Endothelial cell (in vitro differentiated cells): ENCODE measurements at regions not wholly inside any gene's neighbourhood (a gene's known extent, or its start where the extent isn't known, plus 50 kb on each side); places are given as distances from the start of the nearest gene placed in this dataset.

Source experiments
- DNase-seq: peaks from one replicate; pipeline ENCODE4 v3.0.0; 2021; ENCODE audit warnings: low spot score
- H3K27ac Mint-ChIP-seq: one replicate; pipeline ENCODE4 v1.8.0; 2021; ENCODE audit warnings: mixed read lengths, inconsistent platforms; ENCODE audit not compliant: unreplicated experiment
- H3K27me3 Mint-ChIP-seq: one replicate; pipeline ENCODE4 v1.8.0; 2021; ENCODE audit warnings: mild to moderate bottlenecking, moderate library complexity, mixed read lengths, inconsistent platforms; ENCODE audit not compliant: unreplicated experiment
- H3K36me3 Mint-ChIP-seq: one replicate; pipeline ENCODE4 v1.8.0; 2021; ENCODE audit warnings: mild to moderate bottlenecking, low read depth, mixed read lengths, inconsistent platforms; ENCODE audit not compliant: unreplicated experiment
- H3K4me1 Mint-ChIP-seq: one replicate; pipeline ENCODE4 v1.8.0; 2021; ENCODE audit warnings: mild to moderate bottlenecking, mixed read lengths, inconsistent platforms; ENCODE audit not compliant: unreplicated experiment
- H3K4me3 Mint-ChIP-seq: one replicate; pipeline ENCODE4 v1.8.0; 2021; ENCODE audit warnings: mild to moderate bottlenecking, mixed read lengths, inconsistent platforms; ENCODE audit not compliant: unreplicated experiment
- H3K9me3 Mint-ChIP-seq: one replicate; pipeline ENCODE4 v1.8.0; 2021; ENCODE audit warnings: mixed read lengths, inconsistent platforms; ENCODE audit not compliant: unreplicated experiment
- TF ChIP-seq, protein P1 (sequence below): fragments of 200-600 bp; sonication (generic); IDR thresholded peaks from one replicate; pipeline ENCODE4 v1.5.0; 2021; ENCODE audit warnings: antibody characterized with exemption; ENCODE audit not compliant: unreplicated experiment

DNA sequence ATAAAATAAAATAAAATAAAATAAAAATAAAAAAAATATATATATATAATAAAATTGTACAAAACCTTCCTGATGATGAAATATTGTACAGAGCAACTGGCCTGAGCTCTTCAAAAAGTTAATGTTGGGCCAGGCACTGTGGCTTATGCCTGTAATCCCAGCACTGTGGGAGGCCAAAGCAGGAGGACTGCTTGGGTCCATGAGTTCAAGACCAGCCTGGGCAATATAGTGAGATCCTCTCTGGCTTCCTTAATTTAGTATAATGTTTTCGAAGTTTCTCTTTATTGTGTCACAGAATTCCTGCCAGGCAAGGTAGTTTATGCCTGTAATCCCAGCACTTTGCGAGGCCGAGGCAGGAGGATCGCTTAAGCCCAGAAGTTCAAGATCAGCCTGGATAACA lies 113.9 kb upstream of the SALL4 start:
- Mint-ChIP-seq H3K4me1 (no peaks in the 10 kb centered on the region), H3K36me3 (no peaks in the 10 kb centered on the region), H3K27me3 (peaks cover 4% of the 10 kb centered on the region), H3K9me3 (no peaks in the 10 kb centered on the region), H3K4me3 (no peak overlapping the region), H3K27ac (no peak overlapping the region)
- DNase-seq = no peak
- TF ChIP-seq, protein P1, sequence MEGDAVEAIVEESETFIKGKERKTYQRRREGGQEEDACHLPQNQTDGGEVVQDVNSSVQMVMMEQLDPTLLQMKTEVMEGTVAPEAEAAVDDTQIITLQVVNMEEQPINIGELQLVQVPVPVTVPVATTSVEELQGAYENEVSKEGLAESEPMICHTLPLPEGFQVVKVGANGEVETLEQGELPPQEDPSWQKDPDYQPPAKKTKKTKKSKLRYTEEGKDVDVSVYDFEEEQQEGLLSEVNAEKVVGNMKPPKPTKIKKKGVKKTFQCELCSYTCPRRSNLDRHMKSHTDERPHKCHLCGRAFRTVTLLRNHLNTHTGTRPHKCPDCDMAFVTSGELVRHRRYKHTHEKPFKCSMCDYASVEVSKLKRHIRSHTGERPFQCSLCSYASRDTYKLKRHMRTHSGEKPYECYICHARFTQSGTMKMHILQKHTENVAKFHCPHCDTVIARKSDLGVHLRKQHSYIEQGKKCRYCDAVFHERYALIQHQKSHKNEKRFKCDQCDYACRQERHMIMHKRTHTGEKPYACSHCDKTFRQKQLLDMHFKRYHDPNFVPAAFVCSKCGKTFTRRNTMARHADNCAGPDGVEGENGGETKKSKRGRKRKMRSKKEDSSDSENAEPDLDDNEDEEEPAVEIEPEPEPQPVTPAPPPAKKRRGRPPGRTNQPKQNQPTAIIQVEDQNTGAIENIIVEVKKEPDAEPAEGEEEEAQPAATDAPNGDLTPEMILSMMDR = no peak

DNA sequence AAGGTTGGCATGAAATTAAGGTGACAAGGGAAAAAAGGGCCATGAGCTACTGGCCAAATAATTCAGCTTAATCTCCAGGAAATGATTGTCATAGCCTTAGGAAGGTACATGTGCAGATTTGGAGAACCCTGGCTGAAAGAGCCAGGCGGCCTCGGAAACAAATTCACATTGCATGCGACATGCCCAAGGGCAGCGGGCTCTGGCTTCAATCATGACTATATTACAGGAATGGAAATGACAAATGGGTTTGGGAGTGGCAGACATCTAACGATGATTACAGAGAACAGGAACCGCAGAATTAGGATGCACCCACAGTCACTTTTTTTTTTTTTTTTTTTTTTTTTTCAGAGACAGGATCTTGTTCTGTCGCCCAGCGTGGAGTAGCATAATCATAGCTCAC lies 112.4 kb upstream of the SALL4 start:
- H3K36me3 Mint-ChIP-seq = no peaks in the 10 kb centered on the region
- peaks cover 4% of the 10 kb centered on the region for H3K27me3 Mint-ChIP-seq
- no peak overlapping the region for H3K27ac Mint-ChIP-seq
- no peak overlapping the region for H3K4me3 Mint-ChIP-seq
- peaks cover 10% of the 10 kb centered on the region for H3K4me1 Mint-ChIP-seq
- TF ChIP-seq, protein P1 = no peak
- DNase-seq = no peak
- H3K9me3 Mint-ChIP-seq = no peaks in the 10 kb centered on the region

DNA sequence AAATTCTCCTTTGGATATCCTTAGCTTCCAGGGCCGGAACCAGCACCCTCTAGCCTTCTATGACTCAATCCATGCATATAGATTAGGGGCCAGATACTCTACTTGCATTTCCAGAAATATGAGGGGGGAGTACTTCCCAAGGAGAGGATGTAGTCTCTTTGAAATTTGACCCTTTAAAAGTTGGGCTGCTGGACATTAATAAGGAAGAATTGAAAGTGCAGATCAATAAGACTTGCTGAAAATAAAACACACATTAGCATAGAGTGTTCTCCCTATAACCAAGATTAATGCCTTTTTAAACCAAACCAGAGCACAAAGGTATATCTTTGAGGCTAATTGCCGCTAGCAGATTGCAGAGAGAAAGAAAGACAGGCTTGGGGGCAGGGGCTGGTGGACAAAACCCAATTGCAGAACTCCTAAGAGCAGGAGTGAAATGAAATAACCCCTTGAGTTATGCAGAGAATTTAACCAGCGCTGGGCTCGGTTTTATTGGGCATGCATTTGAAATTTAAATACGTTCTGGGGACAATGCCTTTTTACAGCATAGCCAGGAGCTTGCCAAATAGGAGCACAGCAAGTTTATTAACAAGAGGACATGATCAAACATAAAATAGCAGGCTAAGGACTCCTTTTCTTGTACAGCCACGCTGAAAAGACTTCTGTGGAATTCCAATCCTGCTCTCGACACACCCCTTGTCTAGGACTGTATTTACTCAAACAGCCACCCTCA lies 108.2 kb upstream of the SALL4 start:
- TF ChIP-seq, protein P1 = no peak
- Mint-ChIP-seq H3K27me3 (no peaks in the 10 kb centered on the region), H3K4me3 (no peak overlapping the region), H3K36me3 (peaks cover 3% of the 10 kb centered on the region), H3K9me3 (no peaks in the 10 kb centered on the region), H3K27ac (no peak overlapping the region), H3K4me1 (peaks cover 22% of the 10 kb centered on the region)
- no peak for DNase-seq

DNA sequence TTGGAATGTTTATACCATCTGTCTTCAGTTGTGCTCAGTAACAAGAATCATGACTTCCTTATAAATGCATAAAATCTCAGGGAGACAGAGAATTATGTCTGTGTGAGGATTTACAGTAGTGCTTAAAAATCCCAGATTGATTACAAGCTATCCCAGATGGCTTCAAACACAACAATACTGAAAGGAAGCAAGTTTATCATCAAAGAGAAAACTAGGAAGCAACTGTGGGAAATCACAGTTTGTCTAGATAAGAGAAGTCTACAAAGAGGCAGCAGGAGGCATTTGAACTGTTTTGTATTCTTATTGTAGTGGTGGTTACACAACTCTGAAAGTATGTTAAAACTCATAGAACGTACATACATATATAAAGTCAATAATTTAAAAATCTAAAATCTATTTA lies 104.4 kb upstream of the SALL4 start:
- Mint-ChIP-seq H3K36me3 (peaks cover 3% of the 10 kb centered on the region), H3K4me3 (no peak overlapping the region), H3K27me3 (peaks cover 7% of the 10 kb centered on the region), H3K27ac (peak overlapping the region; percentile 83), H3K9me3 (no peaks in the 10 kb centered on the region), H3K4me1 (peaks cover 27% of the 10 kb centered on the region)
- TF ChIP-seq, protein P1 = no peak
- no peak for DNase-seq

DNA sequence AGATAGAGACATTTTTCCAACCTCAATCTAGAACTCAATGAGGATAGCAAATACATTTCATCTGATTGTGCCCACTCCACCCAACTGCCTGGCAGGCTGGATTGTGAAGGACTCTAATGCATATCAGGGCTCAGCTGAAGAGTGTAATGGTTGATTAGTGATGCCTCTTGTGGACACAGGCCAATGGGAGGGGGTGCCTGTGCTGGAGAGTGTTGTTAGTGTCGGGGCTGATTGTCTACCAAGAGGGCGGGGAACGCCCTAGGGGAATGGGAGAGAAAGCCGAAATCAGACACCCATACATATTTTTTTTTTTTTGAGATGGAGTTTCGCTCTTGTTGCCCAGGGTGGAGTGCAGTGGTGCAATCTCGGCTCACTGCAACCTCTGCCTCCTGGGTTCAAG lies 103.7 kb upstream of the SALL4 start:
- DNase-seq = no peak
- peaks cover 7% of the 10 kb centered on the region for H3K27me3 Mint-ChIP-seq
- H3K27ac Mint-ChIP-seq = peak overlapping the region; percentile 86

More for the DNA sequence above, 103.7 kb upstream of the SALL4 start:
- H3K4me3 Mint-ChIP-seq = peak overlapping the region; percentile 69
- peaks cover 3% of the 10 kb centered on the region for H3K36me3 Mint-ChIP-seq
- TF ChIP-seq, protein P1 = no peak
- H3K4me1 Mint-ChIP-seq = peaks cover 27% of the 10 kb centered on the region
- no peaks in the 10 kb centered on the region for H3K9me3 Mint-ChIP-seq
